GM19351 (cell line): ENCODE measurements at regions not wholly inside any gene's neighbourhood (a gene's known extent, or its start where the extent isn't known, plus 50 kb on each side); places are given as distances from the start of the nearest gene placed in this dataset.
"Not testable (repeated sequence)": the region's sequence is repeated elsewhere in the genome, so short reads cannot be mapped to it uniquely, and the experiment has no call there.

Experiments
- ATAC-seq: cut with Tn5 transposase; IDR thresholded peaks from one replicate; pipeline ENCODE4 v1.9.1; 2021; ENCODE audit warnings: mild to moderate bottlenecking, moderate library complexity; ENCODE audit not compliant: unreplicated experiment

- no peak for ATAC-seq
Observed at GRCh38 chr6:139905404-139906052, 531.1 kb upstream of the CITED2 start.

- ATAC-seq: no peak
Observed at GRCh38 chr6:139904568-139904967, 530.1 kb upstream of the CITED2 start.

GRCh38 chr6:139904158-139904533 lies 529.7 kb upstream of the CITED2 start:
- peak; percentile 25 for ATAC-seq

- peak; percentile 97 for ATAC-seq
Observed at GRCh38 chr6:139903411-139904157, 529.1 kb upstream of the CITED2 start.

- ATAC-seq: no peak
Observed at GRCh38 chr6:139895205-139895793, 520.9 kb upstream of the CITED2 start.

- no peak for ATAC-seq
Observed at GRCh38 chr6:139894271-139894670, 519.8 kb upstream of the CITED2 start.

GRCh38 chr6:139891471-139891870 lies 517.0 kb upstream of the CITED2 start:
- ATAC-seq: no peak

GRCh38 chr6:139888681-139889122 lies 514.3 kb upstream of the CITED2 start:
- ATAC-seq: no peak

GRCh38 chr6:139887275-139887674 lies 512.8 kb upstream of the CITED2 start:
- ATAC-seq: no peak

GRCh38 chr6:139886396-139886795 lies 511.9 kb upstream of the CITED2 start:
- no peak for ATAC-seq

GRCh38 chr6:139885909-139886308 lies 511.5 kb upstream of the CITED2 start:
- no peak for ATAC-seq

- ATAC-seq: peak; percentile 41
Observed at GRCh38 chr6:139883776-139884175, 509.3 kb upstream of the CITED2 start.

- ATAC-seq: peak; percentile 49
Observed at GRCh38 chr6:139882977-139883728, 508.7 kb upstream of the CITED2 start.

GRCh38 chr6:139882234-139882633 lies 507.8 kb upstream of the CITED2 start:
- no peak for ATAC-seq

- ATAC-seq: peak; percentile 71
Observed at GRCh38 chr6:139881728-139882211, 507.3 kb upstream of the CITED2 start.

- ATAC-seq: no peak
Observed at GRCh38 chr6:139881236-139881635, 506.8 kb upstream of the CITED2 start.

GRCh38 chr6:139879823-139880356 lies 505.4 kb upstream of the CITED2 start:
- ATAC-seq: no peak

GRCh38 chr6:139879241-139879640 lies 504.8 kb upstream of the CITED2 start:
- ATAC-seq: not testable (repeated sequence)

GRCh38 chr6:139877828-139878405 lies 503.5 kb upstream of the CITED2 start:
- no peak for ATAC-seq

- ATAC-seq: no peak
Observed at GRCh38 chr6:139872665-139873064, 498.2 kb upstream of the CITED2 start.
